ENCODE measurements at regions not wholly inside any gene's neighbourhood (a gene's known extent, or its start where the extent isn't known, plus 50 kb on each side); places are given as distances from the start of the nearest gene placed in this dataset.
"Not testable (repeated sequence)": the region's sequence is repeated elsewhere in the genome, so short reads cannot be mapped to it uniquely, and the experiment has no call there.

- no peaks in the 10 kb centered on the region for H3K36me3 ChIP-seq (ENCODE audit: low read depth)
- DNase-seq (no peak), ATAC-seq (no peak)
- no peaks in the 10 kb centered on the region for H3K9me3 ChIP-seq
- TF ChIP-seq CTCF (IDR thresholded peaks at IDR 0.05), result no peak
- no peak overlapping the region for H3K4me3 ChIP-seq
- peaks cover 6% of the 10 kb centered on the region for H3K4me1 ChIP-seq (ENCODE audit: low read depth)
- intact Hi-C loops (cut with DNase I, micrococcal nuclease), result no loop called here
Observed at GRCh38 chr1:220454155-220454777, 73.7 kb upstream of the MARK1 start.

- TF ChIP-seq CTCF (IDR thresholded peaks at IDR 0.05), result no peak
- no peak for DNase-seq
- peaks cover 6% of the 10 kb centered on the region for H3K4me1 ChIP-seq (ENCODE audit: low read depth)
- intact Hi-C loops (cut with DNase I, micrococcal nuclease), result no loop called here
- H3K4me3 ChIP-seq, result no peak overlapping the region
- no peaks in the 10 kb centered on the region for H3K9me3 ChIP-seq
- no peak for ATAC-seq
- no peaks in the 10 kb centered on the region for H3K36me3 ChIP-seq (ENCODE audit: low read depth)
Observed at GRCh38 chr1:220453371-220453770, 74.6 kb upstream of the MARK1 start.

- H3K36me3 ChIP-seq (ENCODE audit: low read depth), result no peaks in the 10 kb centered on the region
- TF ChIP-seq CTCF (IDR thresholded peaks at IDR 0.05), result no peak
- H3K9me3 ChIP-seq, result no peaks in the 10 kb centered on the region
- peaks cover 6% of the 10 kb centered on the region for H3K4me1 ChIP-seq (ENCODE audit: low read depth)
- DNase-seq, result peak in 1 of 3 donors; percentile 4
- peak; percentile 73 for ATAC-seq
- intact Hi-C loops (cut with DNase I, micrococcal nuclease), result no loop called here
- no peak overlapping the region for H3K4me3 ChIP-seq
Observed at GRCh38 chr1:220451532-220451931, 76.4 kb upstream of the MARK1 start.

- H3K36me3 ChIP-seq (ENCODE audit: low read depth), result no peaks in the 10 kb centered on the region
- peaks cover 6% of the 10 kb centered on the region for H3K4me1 ChIP-seq (ENCODE audit: low read depth)
- DNase-seq, result no peak
- ATAC-seq, result peak; percentile 48
- no peaks in the 10 kb centered on the region for H3K9me3 ChIP-seq
- TF ChIP-seq CTCF (IDR thresholded peaks at IDR 0.05), result no peak
- no peak overlapping the region for H3K4me3 ChIP-seq
- intact Hi-C loops (cut with DNase I, micrococcal nuclease), result no loop called here
Observed at GRCh38 chr1:220450927-220451326, 77.0 kb upstream of the MARK1 start.

- peaks cover 6% of the 10 kb centered on the region for H3K4me1 ChIP-seq (ENCODE audit: low read depth)
- TF ChIP-seq CTCF (IDR thresholded peaks at IDR 0.05), result no peak
- no peaks in the 10 kb centered on the region for H3K36me3 ChIP-seq (ENCODE audit: low read depth)
- DNase-seq (no peak), ATAC-seq (no peak)
- intact Hi-C loops (cut with DNase I, micrococcal nuclease), result no loop called here
- no peaks in the 10 kb centered on the region for H3K9me3 ChIP-seq
- H3K4me3 ChIP-seq, result no peak overlapping the region
Observed at GRCh38 chr1:220448217-220448616, 79.7 kb upstream of the MARK1 start.

GRCh38 chr1:220444586-220444985, 83.3 kb upstream of the MARK1 start:
- H3K9me3 ChIP-seq; H3K36me3 ChIP-seq (ENCODE audit: low read depth); DNase-seq; H3K4me3 ChIP-seq; ATAC-seq; intact Hi-C loops (cut with DNase I, micrococcal nuclease); H3K4me1 ChIP-seq (ENCODE audit: low read depth): not testable (repeated sequence)
